Type B pancreatic cell (in vitro differentiated cells): ENCODE measurements at regions not wholly inside any gene's neighbourhood (a gene's known extent, or its start where the extent isn't known, plus 50 kb on each side); places are given as distances from the start of the nearest gene placed in this dataset.
"Not testable (repeated sequence)": the region's sequence is repeated elsewhere in the genome, so short reads cannot be mapped to it uniquely, and the experiment has no call there.

Source experiments
- DNase-seq: peaks from one replicate; pipeline ENCODE4 v3.0.0; 2021; ENCODE audit warnings: mixed read lengths; ENCODE audit not compliant: unreplicated experiment; ENCODE audit errors: extremely low spot score
- H3K27ac Mint-ChIP-seq: 2 replicates; pipeline ENCODE4 v1.8.0; 2021; ENCODE audit warnings: mild to moderate bottlenecking, mixed read lengths
- H3K27me3 Mint-ChIP-seq: 2 replicates; pipeline ENCODE4 v1.8.0; 2021; ENCODE audit warnings: mixed read lengths
- H3K36me3 Mint-ChIP-seq: 2 replicates; pipeline ENCODE4 v1.8.0; 2021; ENCODE audit warnings: mixed read lengths
- H3K4me1 Mint-ChIP-seq: one replicate; pipeline ENCODE4 v1.8.0; 2021; ENCODE audit warnings: mixed read lengths; ENCODE audit not compliant: unreplicated experiment
- H3K4me3 Mint-ChIP-seq: 2 replicates; pipeline ENCODE4 v1.8.0; 2021; ENCODE audit warnings: mild to moderate bottlenecking, mixed read lengths
- H3K9me3 Mint-ChIP-seq: 2 replicates; pipeline ENCODE4 v1.8.0; 2021; ENCODE audit warnings: mixed read lengths
- TF ChIP-seq, protein P1 (sequence below): fragments of 200-600 bp; sonication (generic); conservative IDR thresholded peaks from 2 replicates; pipeline ENCODE4 v1.5.0; 2021; ENCODE audit warnings: antibody characterized with exemption, mild to moderate bottlenecking

- Mint-ChIP-seq H3K9me3 (peaks cover 13% of the 10 kb centered on the region), H3K36me3 (peaks cover 16% of the 10 kb centered on the region), H3K27me3 (peaks cover 3% of the 10 kb centered on the region), H3K27ac (no peak overlapping the region), H3K4me3 (no peak overlapping the region), H3K4me1 (peaks cover 13% of the 10 kb centered on the region)
- TF ChIP-seq, protein P1, sequence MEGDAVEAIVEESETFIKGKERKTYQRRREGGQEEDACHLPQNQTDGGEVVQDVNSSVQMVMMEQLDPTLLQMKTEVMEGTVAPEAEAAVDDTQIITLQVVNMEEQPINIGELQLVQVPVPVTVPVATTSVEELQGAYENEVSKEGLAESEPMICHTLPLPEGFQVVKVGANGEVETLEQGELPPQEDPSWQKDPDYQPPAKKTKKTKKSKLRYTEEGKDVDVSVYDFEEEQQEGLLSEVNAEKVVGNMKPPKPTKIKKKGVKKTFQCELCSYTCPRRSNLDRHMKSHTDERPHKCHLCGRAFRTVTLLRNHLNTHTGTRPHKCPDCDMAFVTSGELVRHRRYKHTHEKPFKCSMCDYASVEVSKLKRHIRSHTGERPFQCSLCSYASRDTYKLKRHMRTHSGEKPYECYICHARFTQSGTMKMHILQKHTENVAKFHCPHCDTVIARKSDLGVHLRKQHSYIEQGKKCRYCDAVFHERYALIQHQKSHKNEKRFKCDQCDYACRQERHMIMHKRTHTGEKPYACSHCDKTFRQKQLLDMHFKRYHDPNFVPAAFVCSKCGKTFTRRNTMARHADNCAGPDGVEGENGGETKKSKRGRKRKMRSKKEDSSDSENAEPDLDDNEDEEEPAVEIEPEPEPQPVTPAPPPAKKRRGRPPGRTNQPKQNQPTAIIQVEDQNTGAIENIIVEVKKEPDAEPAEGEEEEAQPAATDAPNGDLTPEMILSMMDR: no peak
- no peak for DNase-seq
Observed at GRCh38 chr18:42333558-42333957, 378.5 kb downstream of the PIK3C3 start.

DNA sequence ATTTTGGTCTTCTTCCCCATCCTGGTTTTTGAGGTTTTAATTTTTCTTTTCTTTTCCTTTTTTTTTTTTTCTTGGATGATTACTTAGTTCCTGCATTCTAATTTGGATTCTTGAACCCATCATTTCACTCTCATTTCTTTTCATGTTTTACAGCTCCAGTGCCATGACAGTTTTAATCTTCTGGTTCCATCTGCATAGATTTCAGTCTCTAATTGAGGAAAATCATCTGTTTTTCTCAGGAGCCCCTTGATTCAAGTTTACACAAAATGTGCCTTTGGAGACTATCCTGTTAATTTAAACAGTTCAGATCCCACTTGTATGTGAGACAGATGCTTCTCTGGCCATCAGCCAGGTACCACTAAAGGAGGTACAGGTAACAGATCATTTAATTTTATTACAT is 379.9 kb downstream of the PIK3C3 start:
- H3K9me3 Mint-ChIP-seq: peaks cover 13% of the 10 kb centered on the region
- peaks cover 21% of the 10 kb centered on the region for H3K4me1 Mint-ChIP-seq
- TF ChIP-seq, protein P1: no peak
- peaks cover 3% of the 10 kb centered on the region for H3K27me3 Mint-ChIP-seq
- DNase-seq: no peak
- H3K27ac Mint-ChIP-seq: no peak overlapping the region
- H3K4me3 Mint-ChIP-seq: no peak overlapping the region
- H3K36me3 Mint-ChIP-seq: peaks cover 16% of the 10 kb centered on the region

DNA sequence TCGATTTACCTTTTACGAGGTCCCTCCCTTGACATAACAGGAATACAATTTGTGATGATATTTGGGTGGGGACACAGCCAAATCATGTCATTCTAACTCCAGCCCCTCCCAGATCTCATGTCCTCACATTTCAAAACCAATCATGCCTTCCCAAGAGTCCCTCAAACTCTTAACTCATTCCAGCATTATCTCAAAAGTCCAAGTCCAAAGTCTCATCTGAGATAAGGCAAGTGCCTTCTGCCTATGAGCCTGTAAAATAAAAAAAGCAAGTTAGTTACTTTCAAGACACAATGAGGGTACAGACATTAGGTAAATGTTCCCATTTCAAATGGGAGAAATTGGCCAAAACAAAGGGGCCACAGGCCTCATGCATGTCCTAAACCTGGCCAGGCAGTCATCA is 381.1 kb downstream of the PIK3C3 start:
- Mint-ChIP-seq H3K27me3 (peaks cover 3% of the 10 kb centered on the region), H3K36me3 (peaks cover 13% of the 10 kb centered on the region), H3K4me1 (peaks cover 25% of the 10 kb centered on the region), H3K4me3 (no peak overlapping the region), H3K27ac (no peak overlapping the region), H3K9me3 (peaks cover 13% of the 10 kb centered on the region)
- no peak for DNase-seq
- TF ChIP-seq, protein P1: no peak

- H3K36me3 Mint-ChIP-seq: peaks cover 13% of the 10 kb centered on the region
- not testable (repeated sequence) for H3K27ac Mint-ChIP-seq, DNase-seq, H3K4me3 Mint-ChIP-seq, H3K27me3 Mint-ChIP-seq
- peaks cover 25% of the 10 kb centered on the region for H3K4me1 Mint-ChIP-seq
- peaks cover 13% of the 10 kb centered on the region for H3K9me3 Mint-ChIP-seq
Observed at GRCh38 chr18:42337337-42337736, 382.3 kb downstream of the PIK3C3 start.

DNA sequence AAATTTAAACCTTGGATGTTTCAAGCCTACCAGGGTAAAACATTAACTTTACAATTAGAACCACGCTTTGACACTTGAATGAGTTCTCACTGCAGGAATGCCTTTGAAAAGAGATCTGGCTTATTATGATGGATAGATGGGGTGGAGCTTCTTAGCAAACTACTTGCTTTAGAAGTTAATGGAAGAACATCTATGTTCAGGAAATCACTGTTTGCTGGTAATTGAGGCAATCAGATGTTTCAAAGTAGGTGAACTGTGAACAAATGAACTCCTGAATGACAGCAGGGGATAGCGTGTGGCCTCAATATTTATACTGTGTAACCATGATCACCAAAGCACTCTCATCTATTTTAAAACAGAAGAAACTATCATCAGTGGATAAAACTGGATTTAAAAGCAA is 383.6 kb downstream of the PIK3C3 start:
- peaks cover 13% of the 10 kb centered on the region for H3K36me3 Mint-ChIP-seq
- peaks cover 19% of the 10 kb centered on the region for H3K4me1 Mint-ChIP-seq
- H3K4me3 Mint-ChIP-seq: no peak overlapping the region
- DNase-seq: no peak
- TF ChIP-seq, protein P1: no peak
- peaks cover 13% of the 10 kb centered on the region for H3K9me3 Mint-ChIP-seq
- H3K27ac Mint-ChIP-seq: no peak overlapping the region
- no peaks in the 10 kb centered on the region for H3K27me3 Mint-ChIP-seq

DNA sequence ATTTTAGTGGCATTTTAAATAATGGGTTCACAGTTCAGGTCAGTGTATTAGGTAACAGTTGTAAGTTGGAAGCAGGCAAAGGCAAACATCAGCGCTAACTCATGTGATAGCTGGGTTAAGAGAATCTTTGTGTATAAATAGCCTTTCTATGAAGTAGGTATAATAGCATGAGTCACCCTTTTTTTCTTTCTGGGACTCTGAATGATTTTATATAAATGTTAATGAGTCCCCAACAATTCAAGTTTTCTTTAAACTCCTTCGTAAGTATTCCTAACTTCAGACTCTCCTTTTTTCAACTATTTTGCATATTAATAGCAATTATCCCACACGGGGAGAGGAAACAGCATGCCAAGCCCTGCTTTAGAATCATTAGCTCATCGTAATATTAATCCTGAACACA is 384.3 kb downstream of the PIK3C3 start:
- Mint-ChIP-seq H3K27ac (no peak overlapping the region), H3K4me3 (no peak overlapping the region), H3K4me1 (peaks cover 19% of the 10 kb centered on the region), H3K27me3 (no peaks in the 10 kb centered on the region), H3K9me3 (peaks cover 13% of the 10 kb centered on the region), H3K36me3 (peaks cover 13% of the 10 kb centered on the region)
- TF ChIP-seq, protein P1: no peak
- no peak for DNase-seq
